Left cardiac atrium (tissue), 4 donors: ENCODE measurements at regions not wholly inside any gene's neighbourhood (a gene's known extent, or its start where the extent isn't known, plus 50 kb on each side); places are given as distances from the start of the nearest gene placed in this dataset.
A peak's percentile ranks its signal among the peaks of the same experiment; 100 is the strongest.

Experiments
- ATAC-seq, 2 donors: fragments of 200-7000 bp; cut with Tn5 transposase; one replicate each; pipeline ENCODE4 v1.9.1; 2020; ENCODE audit warnings: mild to moderate bottlenecking in 2 of 2, moderate library complexity in 2 of 2
- DNase-seq: peaks from one replicate; pipeline ENCODE4 v3.0.0-alpha.2; 2020
- intact Hi-C, 2 donors: fragments of 100-400 bp; cut with DNase I; formaldehyde crosslinking; loops; one replicate each; pipeline versions ENCODE4 v1.14.1 to v1.15.1; 2022 to 2023
- donor health status: DM: no; HTN: yes; CAD: no.
- donor health status: DM: no; HTN: yes; CAD: no; lungs with severe emphysema.
- donor health status: DM: yes; HTN: yes; CAD: no.
- donor health status: Dilated cardiomyopathy.

DNA sequence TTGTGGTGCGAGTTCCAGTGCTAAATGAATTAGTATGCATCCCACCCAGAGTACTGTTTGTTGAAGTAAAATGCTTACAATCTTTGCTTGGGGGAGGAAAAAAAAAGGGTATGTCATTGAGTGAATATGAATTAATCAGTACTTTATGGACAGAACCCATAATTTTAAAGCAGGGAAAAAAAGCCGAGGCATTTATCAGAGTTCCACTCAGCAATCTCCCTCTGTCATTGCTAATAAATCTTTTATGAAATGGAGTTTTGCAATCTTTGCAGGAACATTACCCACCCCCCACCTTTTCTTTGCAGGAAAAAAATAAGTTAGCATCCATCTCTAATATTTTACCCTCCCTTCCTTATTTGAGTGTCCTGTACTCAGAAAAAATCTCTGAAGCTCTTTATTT lies 127.9 kb upstream of the TMPO start:
- intact Hi-C loops: no loop called here
- ATAC-seq (no peak), DNase-seq (no peak)

DNA sequence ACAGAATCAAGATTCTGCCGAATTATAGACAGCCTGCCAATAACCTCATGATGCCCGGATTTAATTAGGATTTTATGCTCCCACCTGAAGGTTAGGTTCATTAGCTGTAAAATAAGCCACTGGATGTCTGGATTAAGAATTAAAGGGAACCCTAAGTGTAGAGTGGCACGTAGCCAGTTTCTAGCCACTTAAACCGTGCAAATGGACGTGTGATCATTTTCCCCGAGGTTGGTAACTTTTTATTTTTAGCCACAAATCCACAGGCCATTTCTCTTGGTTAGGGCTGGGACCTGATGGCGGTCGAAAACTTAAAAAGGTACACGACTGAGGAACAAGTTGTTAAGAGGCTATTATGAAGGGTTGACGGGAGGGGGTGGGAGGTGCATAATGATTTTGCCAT lies 127.3 kb upstream of the TMPO start:
- no peak for ATAC-seq
- DNase-seq: no peak
- intact Hi-C loops: no loop called here

DNA sequence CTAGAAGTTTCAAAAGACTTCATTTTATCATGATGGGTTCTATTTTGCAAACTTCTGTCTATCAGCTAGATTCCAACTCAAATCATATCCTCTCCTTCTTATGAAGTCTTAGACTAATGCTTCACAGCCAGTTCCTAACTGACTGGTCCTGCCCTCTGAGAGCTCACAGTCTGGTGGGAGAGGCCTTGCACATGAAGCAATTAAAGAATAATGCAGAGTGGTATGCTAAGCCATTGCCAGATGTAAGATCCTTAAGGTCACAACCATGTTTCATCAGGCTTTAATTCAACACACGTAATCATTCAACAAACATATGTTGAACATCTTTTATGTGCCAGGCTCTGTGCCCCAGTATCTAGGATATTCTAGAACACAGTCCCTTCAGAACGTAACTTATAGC lies 125.8 kb upstream of the TMPO start:
- no peak for ATAC-seq
- DNase-seq: no peak
- intact Hi-C loops: no loop called here

DNA sequence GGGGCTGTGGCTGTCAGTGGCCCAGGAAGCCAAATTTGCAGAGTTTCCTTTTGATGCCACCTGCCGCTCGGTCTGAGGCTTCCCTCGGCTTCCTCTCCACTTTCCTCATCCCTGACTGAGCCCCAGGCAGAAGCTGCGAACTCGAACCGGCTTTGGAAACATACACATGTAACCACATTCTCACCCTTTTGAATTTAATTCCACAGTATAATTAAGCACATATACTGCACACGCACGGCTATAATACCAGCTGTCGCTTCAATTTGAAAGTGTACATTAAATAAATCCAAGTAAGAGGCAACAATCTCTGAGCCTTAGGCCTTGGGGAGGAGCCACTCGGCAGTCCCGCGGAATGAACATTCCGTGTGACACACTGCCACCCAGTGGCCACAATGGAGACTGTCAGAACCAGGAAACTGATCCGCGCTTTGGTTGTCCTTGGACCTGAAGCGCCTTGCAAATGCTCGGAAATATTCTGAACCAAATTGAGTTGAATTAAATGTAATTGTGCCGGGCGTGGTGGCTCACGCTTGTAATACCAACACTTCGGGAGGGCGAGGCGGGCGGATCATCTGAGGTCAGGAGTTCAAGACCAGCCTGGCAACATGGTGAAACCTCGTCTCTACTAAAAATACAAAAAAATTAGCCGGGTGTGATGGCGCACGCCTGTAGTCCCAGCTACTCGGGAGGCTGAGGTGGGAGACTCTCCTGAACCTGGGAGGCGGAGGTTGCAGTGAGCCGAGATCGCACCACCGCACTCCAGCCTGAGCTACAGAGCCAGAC lies 117.9 kb upstream of the TMPO start:
- intact Hi-C loops: loop anchor here in 1 of 2 donors (5.0 kb wide), 1 partner anchor 1410 kb away; no protein-coding TSS in a partner anchor
- DNase-seq (peak; percentile 83), ATAC-seq (peak; percentile 96 to 98)

DNA sequence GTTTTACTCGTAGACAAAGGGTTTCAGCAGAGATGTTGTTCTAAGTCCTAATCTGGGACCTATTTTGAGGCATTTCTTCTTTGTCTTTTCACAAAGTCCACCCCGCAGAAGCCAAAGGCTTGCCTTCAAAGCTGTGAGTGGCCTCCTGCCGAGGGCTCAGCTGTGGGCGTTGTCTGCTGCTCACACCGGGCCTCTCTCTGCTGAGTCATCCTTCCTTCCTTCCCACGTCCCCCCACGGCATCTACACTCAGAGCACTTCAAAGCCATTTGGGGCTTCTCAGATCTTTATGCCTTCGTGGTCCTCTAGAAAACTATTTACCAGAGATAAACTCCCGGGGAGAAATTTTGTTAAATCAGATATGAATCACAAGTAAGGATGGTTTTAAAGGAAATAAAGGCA lies 115.9 kb upstream of the TMPO start:
- ATAC-seq (peak in 1 of 2 donors; percentile 69), DNase-seq (no peak)
- intact Hi-C loops: loop anchor here in 1 of 2 donors (5.0 kb wide), 1 partner anchor 1412 kb away; no protein-coding TSS in a partner anchor

DNA sequence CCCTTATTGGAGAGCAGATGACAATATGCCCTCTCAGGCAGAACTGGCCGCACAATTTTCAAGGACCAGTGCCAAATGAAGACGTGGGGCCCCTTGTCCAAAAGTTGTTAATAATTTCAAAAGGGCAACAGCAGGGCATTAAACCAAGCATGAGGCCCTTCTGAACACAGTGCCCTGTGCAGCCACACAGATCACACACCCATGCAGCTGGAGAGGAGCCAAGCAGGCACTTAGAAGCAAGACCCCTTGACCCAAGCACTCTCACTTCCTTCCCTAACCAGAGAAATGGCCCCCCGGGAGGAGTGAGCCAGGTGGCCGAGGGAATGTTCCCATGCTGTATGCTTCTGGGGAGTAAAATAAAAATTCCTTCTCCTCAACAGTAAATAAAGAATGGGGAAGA lies 114.0 kb upstream of the TMPO start:
- DNase-seq: no peak
- intact Hi-C loops: no loop called here
- no peak for ATAC-seq

DNA sequence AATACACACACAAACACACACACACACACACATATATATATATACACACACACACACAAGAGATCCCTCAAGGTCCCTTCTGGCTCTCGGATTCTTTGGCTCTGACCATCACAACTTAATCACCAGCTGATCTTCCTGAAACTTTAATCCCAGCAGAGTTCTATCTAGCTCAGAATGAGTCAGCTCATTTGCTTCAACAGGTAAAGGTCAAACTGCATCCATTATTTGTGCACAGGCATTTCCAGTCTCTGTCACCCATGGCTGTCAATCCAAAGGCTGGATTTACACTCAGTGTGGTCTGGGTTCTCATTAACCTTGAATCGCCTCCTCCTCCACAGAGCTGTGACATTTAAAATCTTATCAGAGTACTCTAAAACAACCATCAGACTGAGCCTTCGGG lies 113.3 kb upstream of the TMPO start:
- ATAC-seq (no peak), DNase-seq (no peak)
- intact Hi-C loops: no loop called here

DNA sequence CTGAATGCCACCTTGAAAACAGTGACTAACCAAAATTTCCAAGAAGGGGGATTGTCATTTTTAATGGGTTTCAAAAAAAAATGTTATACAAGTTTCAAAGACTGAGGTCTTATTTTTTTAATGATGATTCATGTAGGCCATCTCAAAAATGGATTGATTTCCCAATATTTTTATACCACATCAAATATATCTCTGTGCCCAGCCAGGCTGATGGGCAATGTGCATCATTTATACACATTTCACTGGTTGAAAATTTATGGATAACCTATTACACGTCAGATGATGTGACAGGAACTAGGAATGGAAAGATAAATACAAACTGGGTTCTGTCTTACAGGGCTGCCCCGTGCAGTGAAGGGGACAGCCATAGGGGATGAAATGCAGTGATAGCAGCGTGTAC lies 112.7 kb upstream of the TMPO start:
- ATAC-seq (no peak), DNase-seq (no peak)
- intact Hi-C loops: no loop called here

DNA sequence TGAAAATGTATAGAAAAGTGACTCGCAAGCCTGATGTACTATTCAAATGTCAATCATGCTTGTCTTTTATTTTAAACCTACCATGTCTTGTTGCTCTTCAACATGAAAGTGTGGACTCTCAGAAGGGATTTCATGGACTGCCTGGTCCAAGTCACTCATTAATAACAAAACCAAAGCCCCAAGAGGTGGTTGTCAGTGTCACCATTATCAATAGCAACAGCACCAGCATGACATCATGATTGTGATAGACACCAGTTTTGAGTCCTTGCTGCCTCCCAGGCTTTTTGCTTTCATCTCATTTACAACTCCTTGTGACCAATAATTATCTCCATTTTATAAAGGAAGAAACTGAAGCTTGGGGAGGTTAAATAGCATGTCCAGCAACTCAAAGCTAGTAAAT lies 112.0 kb upstream of the TMPO start:
- intact Hi-C loops: no loop called here
- DNase-seq (no peak), ATAC-seq (no peak)

DNA sequence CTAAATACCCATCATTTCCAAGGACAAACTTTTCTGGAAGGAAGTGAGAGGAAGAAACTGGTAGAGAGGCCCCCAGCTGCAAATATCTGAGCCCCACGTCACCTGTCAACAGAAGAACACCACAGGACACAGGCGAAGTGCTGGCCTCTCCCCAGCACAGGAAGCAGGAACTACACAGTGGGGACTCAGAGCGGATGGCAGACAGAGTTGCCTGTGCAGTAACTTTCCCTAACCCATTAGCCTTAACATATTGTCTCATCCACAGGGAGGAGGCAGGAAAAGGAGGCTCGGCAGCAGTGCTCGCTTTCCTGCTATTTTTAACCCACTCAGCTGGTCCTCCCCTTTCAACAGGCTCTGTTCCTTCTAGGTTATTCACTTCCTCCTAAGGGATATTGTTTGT lies 111.5 kb upstream of the TMPO start:
- DNase-seq: no peak
- intact Hi-C loops: no loop called here
- ATAC-seq: peak in 1 of 2 donors; percentile 47

DNA sequence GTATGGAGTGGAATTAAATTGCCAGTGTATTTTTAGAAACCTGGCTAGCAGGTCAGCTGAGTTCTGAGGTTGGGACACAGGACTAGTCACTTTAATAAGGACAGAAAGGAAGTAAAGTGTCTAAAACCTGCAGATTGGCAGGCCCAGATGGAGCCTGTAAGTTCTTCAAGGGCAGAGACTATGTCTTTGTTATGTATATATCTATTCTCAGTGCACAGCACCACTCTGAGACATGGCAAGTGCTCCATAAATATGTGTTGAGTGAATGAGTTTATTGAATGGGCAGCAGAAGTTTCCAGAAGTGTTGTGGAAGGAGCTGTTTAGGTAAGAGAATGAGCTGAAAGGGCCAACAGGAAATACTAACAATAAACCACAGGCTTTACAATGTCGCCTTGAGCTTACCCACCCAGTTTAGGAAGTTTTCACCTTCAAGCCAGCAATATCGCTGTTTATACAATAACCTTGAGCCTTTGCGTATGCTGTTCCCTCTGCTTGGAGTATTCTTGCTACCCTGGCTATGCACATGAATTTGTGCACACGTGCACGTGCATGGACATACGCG lies 109.5 kb upstream of the TMPO start:
- DNase-seq: no peak
- intact Hi-C loops: no loop called here

DNA sequence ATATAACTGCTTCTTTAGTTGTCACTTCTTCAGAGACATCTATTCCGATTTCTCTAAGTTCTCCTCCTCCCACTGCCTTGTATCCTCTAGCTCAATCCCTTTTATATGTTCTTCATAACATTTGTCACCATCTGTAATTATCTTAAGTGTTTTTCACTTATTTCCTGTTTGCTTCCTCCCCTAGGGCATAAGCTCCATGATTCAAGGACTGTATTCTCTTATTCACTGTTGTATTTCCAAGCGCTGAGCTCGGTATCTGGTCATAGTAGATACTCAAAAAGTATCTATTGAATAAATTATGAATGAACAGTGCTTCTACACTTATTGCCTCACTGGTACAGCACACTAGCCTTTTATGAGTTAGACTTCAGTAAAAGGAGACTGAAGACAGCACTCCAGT lies 109.0 kb upstream of the TMPO start:
- no peak for ATAC-seq
- DNase-seq: no peak
- intact Hi-C loops: no loop called here

More for the DNA sequence above, 109.5 kb upstream of the TMPO start:
- no peak for ATAC-seq

DNA sequence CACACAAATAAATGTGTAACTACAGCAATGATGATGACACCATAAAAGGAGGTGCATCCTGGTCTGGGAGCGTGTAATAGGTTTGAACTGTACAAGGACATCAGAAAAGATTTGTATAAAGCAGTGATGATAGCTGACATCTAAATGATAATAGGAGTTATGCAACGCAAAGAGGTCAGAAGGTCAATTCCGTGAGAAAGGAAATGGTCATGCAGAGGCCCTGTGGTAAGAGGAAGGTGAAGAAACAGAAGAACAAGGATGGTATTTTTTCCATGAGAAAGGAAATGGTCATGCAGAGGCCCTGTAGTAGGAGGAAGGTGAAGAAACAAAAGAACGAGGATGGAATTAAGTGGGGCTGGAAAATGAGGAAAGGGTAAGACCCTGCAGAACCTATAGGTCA lies 106.7 kb upstream of the TMPO start:
- no peak for ATAC-seq
- no peak for DNase-seq
- intact Hi-C loops: no loop called here

DNA sequence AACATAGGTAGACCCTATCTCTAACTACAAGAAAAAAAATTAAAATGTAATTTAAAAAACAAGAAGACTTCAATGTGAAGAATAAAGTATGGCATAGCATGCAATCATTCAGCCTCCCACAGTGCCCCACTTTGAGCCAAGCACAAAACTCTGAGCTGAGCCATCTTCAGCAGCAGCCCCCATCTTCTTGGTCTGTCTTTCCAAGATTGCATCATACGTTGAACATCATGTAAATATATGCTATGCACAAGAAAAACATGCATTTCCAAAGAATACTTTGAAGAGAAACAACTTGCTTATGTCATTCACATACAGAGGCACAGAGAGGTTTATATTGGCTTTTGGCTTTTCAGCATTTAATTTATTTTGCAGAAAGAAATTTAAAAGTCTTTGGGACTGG lies 105.8 kb upstream of the TMPO start:
- ATAC-seq: no peak
- DNase-seq: no peak
- intact Hi-C loops: no loop called here

DNA sequence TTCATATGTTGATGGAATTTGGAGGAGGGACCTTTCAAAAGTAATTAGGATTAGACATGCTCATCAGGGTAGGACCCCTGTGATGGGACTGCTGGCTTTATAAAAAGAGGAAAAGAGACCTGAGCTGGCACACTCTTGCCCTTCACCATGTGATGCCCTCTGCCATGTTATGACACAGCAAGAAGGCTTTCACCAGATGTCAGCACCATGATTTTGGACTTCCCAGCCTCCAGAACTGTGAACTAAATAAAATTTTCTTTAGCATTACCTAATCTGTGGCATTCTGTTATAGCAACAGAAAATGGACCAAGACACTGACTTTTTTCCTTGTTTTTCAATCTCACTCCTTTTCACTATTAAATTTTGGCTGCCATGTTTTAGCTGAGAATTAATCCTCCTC lies 105.0 kb upstream of the TMPO start:
- intact Hi-C loops: no loop called here
- no peak for DNase-seq
- no peak for ATAC-seq

DNA sequence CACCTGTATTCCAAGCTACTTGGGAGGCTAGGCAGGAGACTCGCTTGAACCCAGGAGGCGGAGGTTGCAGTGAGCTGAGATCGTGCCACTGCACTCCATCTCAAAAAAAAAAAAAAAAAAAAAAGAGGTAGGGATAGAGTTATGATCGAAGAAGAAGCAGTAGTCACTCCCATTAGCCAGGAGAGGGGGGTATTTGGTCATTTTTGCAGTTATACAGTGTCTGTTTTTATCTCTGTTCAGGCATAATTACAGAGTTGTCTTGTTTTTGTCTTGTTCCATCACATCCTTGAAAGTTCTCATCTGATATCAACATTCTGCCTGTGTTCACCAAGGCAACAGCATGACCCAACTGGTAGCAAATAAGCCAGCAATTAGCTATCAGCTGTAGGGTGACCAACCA lies 98.5 kb upstream of the TMPO start:
- ATAC-seq (peak in 1 of 2 donors; percentile 32), DNase-seq (no peak)
- intact Hi-C loops: no loop called here

DNA sequence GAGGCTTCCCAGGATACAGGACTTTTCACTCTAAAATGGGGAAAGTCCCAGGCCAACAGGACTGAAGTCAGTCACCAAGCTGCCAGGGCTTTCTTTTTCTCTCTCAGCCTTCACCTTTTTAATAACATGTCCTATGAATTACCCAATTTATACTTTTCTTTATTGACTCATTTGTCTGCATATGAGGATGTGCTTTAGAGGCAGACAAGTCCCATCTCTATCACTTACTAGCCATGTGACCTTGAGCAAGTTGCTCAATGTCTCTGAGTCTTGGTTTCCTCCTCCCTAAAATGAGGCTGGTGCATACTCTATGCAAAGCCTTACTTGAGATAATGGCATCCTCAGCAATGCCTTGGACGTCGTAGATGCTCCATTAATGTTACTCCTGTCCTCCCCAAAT lies 98.1 kb upstream of the TMPO start:
- DNase-seq (no peak), ATAC-seq (no peak)
- intact Hi-C loops: no loop called here

DNA sequence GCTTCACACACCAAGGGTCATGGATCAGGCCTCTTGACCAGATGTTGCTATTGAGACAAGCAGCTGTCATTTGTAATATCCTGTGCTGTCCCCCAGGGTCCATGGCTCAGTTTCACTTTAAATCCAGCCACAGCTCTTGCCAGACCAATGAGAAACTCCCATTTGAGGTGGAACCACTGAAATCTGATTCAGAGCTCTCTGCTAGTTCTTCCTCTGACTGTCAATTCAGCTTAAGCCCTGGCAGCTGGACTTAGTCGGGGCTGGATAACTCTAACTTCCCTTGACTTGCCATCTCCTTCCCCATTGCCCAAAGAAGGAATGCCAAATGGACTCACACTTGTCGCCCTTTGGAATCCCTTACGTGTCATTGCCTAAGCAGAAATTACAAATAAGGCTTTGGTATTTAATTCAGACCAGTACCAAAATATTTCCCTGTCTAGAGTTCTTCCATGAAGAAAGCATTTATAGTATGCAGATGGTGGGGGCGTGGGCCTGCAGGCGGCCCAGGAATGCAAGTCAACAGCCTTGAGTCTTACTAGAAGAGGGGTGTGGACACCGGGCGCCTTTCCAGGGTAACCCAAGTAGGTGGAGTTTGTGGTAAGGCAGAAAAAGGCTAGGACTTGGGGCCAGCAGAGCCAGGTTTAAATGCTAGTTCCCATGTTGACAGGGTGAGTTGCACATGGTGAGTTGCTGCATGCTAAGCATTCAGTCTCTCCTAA lies 96.9 kb upstream of the TMPO start:
- intact Hi-C loops: no loop called here
- peak; percentile 88 for DNase-seq
- ATAC-seq: peak; percentile 86 to 88

DNA sequence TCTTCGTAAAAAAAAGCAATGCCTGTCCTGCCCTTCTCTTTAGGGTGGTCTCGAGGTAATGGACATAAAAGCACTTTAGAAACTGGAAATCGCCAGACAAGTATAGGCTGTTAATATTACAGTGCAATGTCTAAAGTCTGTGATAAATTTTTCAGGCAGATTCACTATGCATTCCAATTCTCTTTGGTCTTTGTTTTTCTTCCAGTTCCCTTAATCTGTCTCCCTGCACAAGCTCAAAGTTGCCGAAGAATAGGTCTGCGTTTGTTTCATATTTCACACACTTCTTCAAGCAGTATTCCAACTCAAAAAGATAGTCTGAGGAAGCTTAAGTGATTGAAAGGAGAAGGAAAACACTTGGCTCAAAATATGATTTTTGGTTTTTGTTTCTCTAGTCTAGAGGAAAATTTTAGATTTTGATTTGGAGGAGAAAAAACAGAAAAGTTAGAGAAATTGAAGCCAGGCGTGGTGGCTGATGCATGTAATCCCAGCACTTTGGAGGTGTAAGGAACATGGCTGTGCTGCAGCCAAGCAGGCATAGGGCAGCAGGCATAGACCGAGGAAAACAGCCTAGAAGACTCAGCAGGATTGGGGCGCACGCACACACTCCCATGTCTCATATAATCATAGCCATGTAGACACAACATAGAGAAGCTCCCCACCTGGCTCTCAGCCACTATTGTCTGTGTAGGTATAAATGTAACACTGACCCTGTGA lies 96.2 kb upstream of the TMPO start:
- ATAC-seq: no peak
- DNase-seq: no peak
- intact Hi-C loops: no loop called here
